GM12878 (cell line): ENCODE measurements at regions not wholly inside any gene's neighbourhood (a gene's known extent, or its start where the extent isn't known, plus 50 kb on each side); places are given as distances from the start of the nearest gene placed in this dataset.

Source experiments
- ATAC-seq: fragments of 200-7000 bp; cut with Tn5 transposase; 3 replicates; pipeline ENCODE4 v1.9.1; 2020; ENCODE audit warnings: mild to moderate bottlenecking, moderate library complexity
- BruUV-seq: library from RNA; stranded (reverse); fragments of 400-500 nt; replicated peaks from 2 replicates; lab custom pipeline; 2021; lab: Mats Ljungman, UMichigan
- CTCF ChIA-PET: fragments of 300-600 bp; sonication (Branson Sonifier 250); formaldehyde crosslinking; extraction: SDS; loops from one replicate; lab custom pipeline; 2021; ENCODE audit warnings: inconsistent platforms; lab: Yijun Ruan, JAX
- POLR2A ChIA-PET: fragments of 350-600 bp; formaldehyde crosslinking; extraction: SDS; loops from one replicate; lab custom pipeline; 2021; ENCODE audit warnings: inconsistent platforms; lab: Charles Lee
- RAD21 ChIA-PET: fragments of 300-600 bp; sonication (Branson Sonifier 250); formaldehyde crosslinking; loops from one replicate; lab custom pipeline; 2023; ENCODE audit warnings: antibody characterized with exemption; ENCODE audit not compliant: unreplicated experiment; lab: Charles Lee
- SMC1A ChIA-PET: fragments of 300-600 bp; sonication (Branson Sonifier 250); formaldehyde crosslinking; loops from one replicate; lab custom pipeline; 2023; ENCODE audit not compliant: unreplicated experiment, uncharacterized antibody; lab: Charles Lee
- DNase-seq: peaks from one replicate; pipeline ENCODE4 v3.0.0-alpha.2; 2011; ENCODE audit warnings: low read depth, low spot score
- FAIRE-seq: peaks from 3 replicates; lab custom pipeline; 2011; peaks lifted over from hg19 to GRCh38; lab: Jason Lieb, UNC
- H2AFZ ChIP-seq: 2 replicates; pipeline ENCODE4 v1.6.0; 2011; ENCODE audit warnings: low read depth, low read length, control low read depth; ENCODE audit not compliant: control insufficient read depth
- H3K27ac ChIP-seq: 2 replicates; pipeline ENCODE4 v1.5.1; 2011; ENCODE audit warnings: control low read depth; ENCODE audit not compliant: control insufficient read depth, insufficient read depth
- H3K27me3 ChIP-seq, 2 experiments: replicated peaks in 1 of 2; 2 replicates each; pipeline versions ENCODE4 v1.6.0 to v1.6.1; 2011; ENCODE audit warnings: low read length in 1 of 2; ENCODE audit not compliant: control insufficient read depth in 2 of 2, insufficient read depth in 2 of 2
- H3K36me3 ChIP-seq, 2 experiments: 2 replicates each; pipeline ENCODE4 v1.5.1; 2011; ENCODE audit warnings: low read length in 1 of 2; ENCODE audit not compliant: control insufficient read depth in 2 of 2, insufficient read depth in 2 of 2
- H3K4me1 ChIP-seq: 2 replicates; pipeline ENCODE4 v1.6.1; 2011; ENCODE audit warnings: mild to moderate bottlenecking, low read length, moderate library complexity, mixed read lengths; ENCODE audit not compliant: control insufficient read depth, insufficient read depth
- H3K4me2 ChIP-seq: 2 replicates; pipeline ENCODE4 v1.6.0; 2011; ENCODE audit warnings: control low read depth; ENCODE audit not compliant: control insufficient read depth, insufficient read depth
- H3K4me3 ChIP-seq: fragments of 200-600 bp; sonication (generic); 2 replicates; pipeline ENCODE4 v1.5.1; 2016
- H3K79me2 ChIP-seq: 2 replicates; pipeline ENCODE4 v1.6.0; 2011; ENCODE audit warnings: low read length; ENCODE audit not compliant: control insufficient read depth, insufficient read depth
- H3K9ac ChIP-seq: 2 replicates; pipeline ENCODE4 v1.8.0; 2011; ENCODE audit warnings: low read length, control low read depth, mixed read lengths; ENCODE audit not compliant: control insufficient read depth, insufficient read depth
- H3K9me3 ChIP-seq: replicated peaks from 3 replicates; pipeline ENCODE4 v1.5.1; 2011; ENCODE audit warnings: mild to moderate bottlenecking, low read length; ENCODE audit not compliant: control insufficient read depth, insufficient read depth
- H4K20me1 ChIP-seq: 2 replicates; pipeline ENCODE4 v1.6.0; 2011; ENCODE audit not compliant: control insufficient read depth, insufficient read depth
- ASH2L ChIP-seq: fragments of 300-600, 200-600 bp; sonication (generic); IDR thresholded peaks from 2 replicates; pipeline ENCODE4 v1.6.1; 2017; ENCODE audit warnings: low read depth, mild to moderate bottlenecking, borderline replicate concordance
- ATF7 ChIP-seq: fragments of 450-650 bp; IDR thresholded peaks from 2 replicates; pipeline ENCODE4 v1.6.1; 2016; ENCODE audit warnings: low read depth, mild to moderate bottlenecking
- BACH1 ChIP-seq: fragments of 450-650 bp; IDR thresholded peaks from 2 replicates; pipeline ENCODE4 v1.6.1; 2017; ENCODE audit warnings: mild to moderate bottlenecking, borderline replicate concordance
- HDAC6 ChIP-seq: fragments of 200-600 bp; sonication (generic); IDR thresholded peaks from one replicate; pipeline ENCODE4 v1.8.0; 2017; ENCODE audit warnings: antibody characterized with exemption; ENCODE audit not compliant: unreplicated experiment
- IRF4 ChIP-seq: IDR thresholded peaks from 2 replicates; pipeline ENCODE4 v1.6.1; 2011; ENCODE audit warnings: low read depth, low read length
- JUNB ChIP-seq: IDR thresholded peaks from 2 replicates; pipeline ENCODE4 v1.6.1; 2016; ENCODE audit warnings: antibody characterized with exemption, mild to moderate bottlenecking
- JUND ChIP-seq: IDR thresholded peaks from 2 replicates; pipeline ENCODE4 v1.6.1; 2012; ENCODE audit warnings: low read depth, mild to moderate bottlenecking, low read length, improper control_type of control experiment, moderate library complexity
- LARP7 ChIP-seq: fragments of 450-650 bp; IDR thresholded peaks from 2 replicates; pipeline ENCODE4 v1.6.1; 2017; ENCODE audit warnings: mild to moderate bottlenecking
- NR2C2 ChIP-seq: IDR thresholded peaks from 2 replicates; pipeline ENCODE4 v1.6.1; 2011; ENCODE audit warnings: borderline replicate concordance, low read depth; ENCODE audit not compliant: control insufficient read depth, insufficient read length
- RCOR1 ChIP-seq: conservative IDR thresholded peaks from 2 replicates; pipeline ENCODE4 v1.6.1; 2012; ENCODE audit warnings: low read depth, low read length, improper control_type of control experiment
- SIX5 ChIP-seq: IDR thresholded peaks from 2 replicates; pipeline ENCODE4 v1.6.1; 2011; ENCODE audit warnings: mild to moderate bottlenecking, low read depth, low read length, moderate library complexity; ENCODE audit not compliant: severe bottlenecking
- SP1 ChIP-seq: IDR thresholded peaks from one replicate; pipeline ENCODE4 v1.6.1; 2011; ENCODE audit warnings: low read depth, low read length
- SPI1 ChIP-seq: IDR thresholded peaks from 2 replicates; pipeline ENCODE4 v1.6.1; 2011; ENCODE audit warnings: low read depth, mild to moderate bottlenecking, low read length, moderate library complexity, borderline replicate concordance; ENCODE audit not compliant: insufficient read depth
- WGBS: methylation state at CpG from one replicate; pipeline ENCODE4 v1.1.6; 2016; ENCODE audit warnings: low lambda C conversion rate; ENCODE audit not compliant: insufficient replicate concordance, insufficient coverage; ENCODE audit errors: missing lambda C conversion rate; 5-methylcytosine and 5-hydroxymethylcytosine counted together
- in situ Hi-C: fragments of 300-500 bp; cut with MboI; formaldehyde crosslinking; loops from 9 replicates; pipeline ENCODE4 v1.14.3; 2018; ENCODE audit warnings: mixed read lengths
- intact Hi-C: fragments of 100-400 bp; cut with micrococcal nuclease; formaldehyde crosslinking; loops from one replicate; pipeline ENCODE4 v1.14.2; 2022; ENCODE audit not compliant: unreplicated experiment
- TF ChIP-seq, protein P1 (sequence below): IDR thresholded peaks from 2 replicates; pipeline ENCODE4 v1.6.1; 2011; ENCODE audit warnings: mild to moderate bottlenecking, low read depth, low read length, moderate library complexity; ENCODE audit not compliant: insufficient replicate concordance
- TF ChIP-seq, protein P2 (sequence below): fragments of 150-350 bp; IDR thresholded peaks from 2 replicates; pipeline ENCODE4 v1.6.1; 2016; ENCODE audit warnings: low read depth, low read length
- TF ChIP-seq, protein P3 (sequence below): fragments of 450-650 bp; IDR thresholded peaks from 2 replicates; pipeline ENCODE4 v1.6.1; 2017; ENCODE audit warnings: antibody characterized with exemption, mild to moderate bottlenecking, moderate library complexity

DNA sequence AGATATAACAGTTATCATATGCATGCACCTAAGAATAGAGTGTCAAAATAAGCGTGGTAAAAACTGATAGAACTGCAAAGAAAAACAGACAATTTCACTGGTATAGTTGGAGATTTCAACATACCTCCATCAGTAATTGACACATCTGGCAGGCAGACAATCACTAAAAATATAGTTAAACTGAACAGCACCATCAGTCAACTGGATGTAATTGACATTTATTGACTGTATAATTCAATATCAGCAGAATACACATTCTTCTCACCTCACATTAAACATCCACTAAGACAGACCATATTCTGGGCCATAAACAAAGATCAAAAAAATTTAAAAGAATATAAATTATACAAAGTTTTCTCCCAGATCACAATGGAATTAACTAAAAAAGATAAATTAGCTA, 378.5 kb upstream of the RGPD4 start:
- Histone ChIP-seq H3K4me1 (no peaks in the 10 kb centered on the region), H3K4me2 (no peak overlapping the region), H3K9ac (no peak overlapping the region), H3K27me3 (no peaks in the 10 kb centered on the region), H3K4me3 (no peak overlapping the region), H2AFZ (no peak overlapping the region), H3K36me3 (no peaks in the 10 kb centered on the region), H3K79me2 (no peaks in the 10 kb centered on the region), H3K27ac (no peak overlapping the region), H4K20me1 (no peaks in the 10 kb centered on the region), H3K9me3 (no peaks in the 10 kb centered on the region)
- in situ Hi-C loops: no loop called here
- ChIA-PET CTCF (no interaction called here), SMC1A (interaction anchor here (1.0 kb wide), 1 partner anchor 388 kb away, joined by 4 read pairs; no protein-coding TSS in a partner anchor), RAD21 (no interaction called here), POLR2A (no interaction called here)
- ATAC-seq (no peak), FAIRE-seq (no peak), DNase-seq (no peak)
- 33% methylated on average over 1 of the region's 1 CpG for WGBS
- no TSS peak for BruUV-seq
- intact Hi-C loops: no loop called here
- no peak for TF ChIP-seq SPI1
- TF ChIP-seq, protein P1, sequence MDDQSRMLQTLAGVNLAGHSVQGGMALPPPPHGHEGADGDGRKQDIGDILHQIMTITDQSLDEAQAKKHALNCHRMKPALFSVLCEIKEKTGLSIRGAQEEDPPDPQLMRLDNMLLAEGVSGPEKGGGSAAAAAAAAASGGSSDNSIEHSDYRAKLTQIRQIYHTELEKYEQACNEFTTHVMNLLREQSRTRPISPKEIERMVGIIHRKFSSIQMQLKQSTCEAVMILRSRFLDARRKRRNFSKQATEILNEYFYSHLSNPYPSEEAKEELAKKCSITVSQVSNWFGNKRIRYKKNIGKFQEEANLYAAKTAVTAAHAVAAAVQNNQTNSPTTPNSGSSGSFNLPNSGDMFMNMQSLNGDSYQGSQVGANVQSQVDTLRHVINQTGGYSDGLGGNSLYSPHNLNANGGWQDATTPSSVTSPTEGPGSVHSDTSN: no peak
- no peak for TF ChIP-seq IRF4
- TF ChIP-seq, protein P2, sequence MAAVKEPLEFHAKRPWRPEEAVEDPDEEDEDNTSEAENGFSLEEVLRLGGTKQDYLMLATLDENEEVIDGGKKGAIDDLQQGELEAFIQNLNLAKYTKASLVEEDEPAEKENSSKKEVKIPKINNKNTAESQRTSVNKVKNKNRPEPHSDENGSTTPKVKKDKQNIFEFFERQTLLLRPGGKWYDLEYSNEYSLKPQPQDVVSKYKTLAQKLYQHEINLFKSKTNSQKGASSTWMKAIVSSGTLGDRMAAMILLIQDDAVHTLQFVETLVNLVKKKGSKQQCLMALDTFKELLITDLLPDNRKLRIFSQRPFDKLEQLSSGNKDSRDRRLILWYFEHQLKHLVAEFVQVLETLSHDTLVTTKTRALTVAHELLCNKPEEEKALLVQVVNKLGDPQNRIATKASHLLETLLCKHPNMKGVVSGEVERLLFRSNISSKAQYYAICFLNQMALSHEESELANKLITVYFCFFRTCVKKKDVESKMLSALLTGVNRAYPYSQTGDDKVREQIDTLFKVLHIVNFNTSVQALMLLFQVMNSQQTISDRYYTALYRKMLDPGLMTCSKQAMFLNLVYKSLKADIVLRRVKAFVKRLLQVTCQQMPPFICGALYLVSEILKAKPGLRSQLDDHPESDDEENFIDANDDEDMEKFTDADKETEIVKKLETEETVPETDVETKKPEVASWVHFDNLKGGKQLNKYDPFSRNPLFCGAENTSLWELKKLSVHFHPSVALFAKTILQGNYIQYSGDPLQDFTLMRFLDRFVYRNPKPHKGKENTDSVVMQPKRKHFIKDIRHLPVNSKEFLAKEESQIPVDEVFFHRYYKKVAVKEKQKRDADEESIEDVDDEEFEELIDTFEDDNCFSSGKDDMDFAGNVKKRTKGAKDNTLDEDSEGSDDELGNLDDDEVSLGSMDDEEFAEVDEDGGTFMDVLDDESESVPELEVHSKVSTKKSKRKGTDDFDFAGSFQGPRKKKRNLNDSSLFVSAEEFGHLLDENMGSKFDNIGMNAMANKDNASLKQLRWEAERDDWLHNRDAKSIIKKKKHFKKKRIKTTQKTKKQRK: no peak
- no peak for TF ChIP-seq SP1
- TF ChIP-seq JUND: no peak
- no peak for TF ChIP-seq LARP7
- TF ChIP-seq, protein P3, sequence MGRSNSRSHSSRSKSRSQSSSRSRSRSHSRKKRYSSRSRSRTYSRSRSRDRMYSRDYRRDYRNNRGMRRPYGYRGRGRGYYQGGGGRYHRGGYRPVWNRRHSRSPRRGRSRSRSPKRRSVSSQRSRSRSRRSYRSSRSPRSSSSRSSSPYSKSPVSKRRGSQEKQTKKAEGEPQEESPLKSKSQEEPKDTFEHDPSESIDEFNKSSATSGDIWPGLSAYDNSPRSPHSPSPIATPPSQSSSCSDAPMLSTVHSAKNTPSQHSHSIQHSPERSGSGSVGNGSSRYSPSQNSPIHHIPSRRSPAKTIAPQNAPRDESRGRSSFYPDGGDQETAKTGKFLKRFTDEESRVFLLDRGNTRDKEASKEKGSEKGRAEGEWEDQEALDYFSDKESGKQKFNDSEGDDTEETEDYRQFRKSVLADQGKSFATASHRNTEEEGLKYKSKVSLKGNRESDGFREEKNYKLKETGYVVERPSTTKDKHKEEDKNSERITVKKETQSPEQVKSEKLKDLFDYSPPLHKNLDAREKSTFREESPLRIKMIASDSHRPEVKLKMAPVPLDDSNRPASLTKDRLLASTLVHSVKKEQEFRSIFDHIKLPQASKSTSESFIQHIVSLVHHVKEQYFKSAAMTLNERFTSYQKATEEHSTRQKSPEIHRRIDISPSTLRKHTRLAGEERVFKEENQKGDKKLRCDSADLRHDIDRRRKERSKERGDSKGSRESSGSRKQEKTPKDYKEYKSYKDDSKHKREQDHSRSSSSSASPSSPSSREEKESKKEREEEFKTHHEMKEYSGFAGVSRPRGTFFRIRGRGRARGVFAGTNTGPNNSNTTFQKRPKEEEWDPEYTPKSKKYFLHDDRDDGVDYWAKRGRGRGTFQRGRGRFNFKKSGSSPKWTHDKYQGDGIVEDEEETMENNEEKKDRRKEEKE: no peak
- no peak for TF ChIP-seq HDAC6
- TF ChIP-seq NR2C2: no peak
- no peak for TF ChIP-seq BACH1
- no peak for TF ChIP-seq ASH2L
- TF ChIP-seq RCOR1: no peak
- no peak for TF ChIP-seq ATF7
- TF ChIP-seq SIX5: no peak
- no peak for TF ChIP-seq JUNB
